T-helper 1 cell (primary cell): ENCODE measurements at regions not wholly inside any gene's neighbourhood (a gene's known extent, or its start where the extent isn't known, plus 50 kb on each side); places are given as distances from the start of the nearest gene placed in this dataset.

Experiments used
- DNase-seq, 5 donors: peaks; one replicate each; pipeline ENCODE4 v3.0.0-alpha.2; 2012 to 2020

DNA sequence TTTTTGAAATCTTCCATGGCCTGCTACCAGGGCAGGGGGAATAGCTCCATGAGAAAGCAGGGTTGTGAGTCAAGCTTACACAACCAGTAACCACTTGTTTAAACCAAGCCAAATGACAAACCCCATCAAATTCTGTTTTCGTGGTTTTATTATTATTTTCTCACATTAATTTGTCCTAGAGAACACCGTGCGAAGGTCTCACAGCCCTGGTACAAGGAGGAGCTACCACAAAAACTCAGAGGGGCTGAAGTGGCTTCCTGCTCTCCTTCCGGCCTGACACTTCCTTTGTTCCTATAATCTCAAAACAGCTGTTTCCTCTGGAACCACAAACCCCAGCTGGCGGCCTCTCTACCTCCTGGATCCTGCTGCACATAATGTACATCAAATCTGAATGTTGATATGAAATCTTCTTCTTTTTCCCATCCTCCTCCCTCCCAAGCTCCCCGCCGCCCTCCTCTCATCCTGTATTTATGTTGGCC, 375.9 kb downstream of the MCTP2 start:
- peak in 1 of 5 donors; percentile 39 for DNase-seq

DNA sequence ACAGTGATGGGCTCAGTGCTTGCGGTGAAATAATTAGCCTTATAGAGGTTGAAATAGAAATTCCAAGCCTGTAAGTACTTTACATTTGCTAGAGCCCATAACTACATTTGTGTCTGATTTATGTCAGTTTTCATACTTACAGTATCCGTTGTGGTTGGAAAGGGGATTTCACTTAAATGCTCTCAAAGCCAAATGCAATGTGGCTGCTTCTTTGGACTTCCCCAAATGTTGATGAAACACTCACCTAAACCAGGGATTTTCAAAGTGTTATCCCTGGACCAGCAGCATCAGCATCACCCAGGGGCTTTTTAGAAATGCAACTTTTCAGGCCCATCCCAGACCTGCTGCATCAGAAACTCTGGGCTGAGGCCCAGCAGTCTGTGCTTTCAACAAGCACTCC, 378.7 kb downstream of the MCTP2 start:
- DNase-seq = peak in 1 of 5 donors; percentile 12

DNA sequence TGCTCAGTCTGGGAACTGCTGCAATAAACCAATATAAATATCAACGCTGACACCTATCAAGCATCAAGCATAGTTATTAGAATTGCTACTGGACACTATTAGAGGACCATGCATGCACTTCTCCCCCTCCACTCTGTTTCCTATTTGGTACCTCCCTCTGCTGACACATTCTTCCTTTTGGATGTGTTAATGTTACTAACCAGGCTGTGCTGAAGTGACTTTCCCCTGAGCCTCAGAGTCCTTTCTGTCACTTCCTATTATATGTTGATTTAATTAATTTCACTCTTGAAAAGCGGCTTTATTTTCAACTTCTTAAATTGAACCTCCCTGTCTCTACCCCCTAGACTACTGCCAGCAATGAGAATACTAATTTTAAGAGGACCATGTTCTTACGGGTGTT, 379.1 kb downstream of the MCTP2 start:
- DNase-seq = no peak

DNA sequence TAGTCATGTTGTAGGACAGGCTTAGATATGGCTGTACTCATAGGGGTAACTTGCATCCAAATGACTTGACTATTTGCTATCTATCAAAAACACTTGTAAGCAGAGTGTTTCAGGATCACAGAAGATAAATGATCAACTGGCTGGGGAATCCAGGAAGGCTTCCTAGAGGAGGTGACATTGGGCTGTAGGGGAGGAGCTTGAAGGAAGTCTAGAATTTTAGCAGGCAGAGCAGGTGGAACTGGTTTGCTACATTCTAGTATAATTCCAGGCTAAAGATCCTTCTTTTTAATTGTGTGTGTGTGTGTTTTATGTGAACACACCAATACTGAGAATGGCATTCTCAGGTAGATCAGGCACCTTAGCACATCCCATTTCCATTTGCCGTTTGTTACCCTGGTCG, 380.3 kb downstream of the MCTP2 start:
- no peak for DNase-seq

DNA sequence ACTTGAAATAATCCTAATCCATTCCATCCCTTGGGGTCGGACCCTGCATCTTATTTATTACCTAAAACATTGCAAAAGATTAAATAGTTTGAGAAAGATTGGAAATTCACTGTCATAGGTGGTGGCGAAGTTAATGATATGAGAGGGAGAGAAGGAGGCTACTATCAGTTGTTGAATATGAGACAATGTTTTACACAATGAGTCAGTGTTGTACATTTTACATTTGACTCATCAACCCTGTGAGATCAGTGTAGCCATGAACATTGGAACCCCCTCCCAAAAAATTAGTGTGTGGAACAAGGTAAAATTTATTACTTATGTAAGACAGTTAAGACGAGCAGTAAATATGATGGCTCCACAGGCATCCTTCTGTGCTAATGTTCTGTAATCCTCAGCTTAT, 384.3 kb downstream of the MCTP2 start:
- no peak for DNase-seq

DNA sequence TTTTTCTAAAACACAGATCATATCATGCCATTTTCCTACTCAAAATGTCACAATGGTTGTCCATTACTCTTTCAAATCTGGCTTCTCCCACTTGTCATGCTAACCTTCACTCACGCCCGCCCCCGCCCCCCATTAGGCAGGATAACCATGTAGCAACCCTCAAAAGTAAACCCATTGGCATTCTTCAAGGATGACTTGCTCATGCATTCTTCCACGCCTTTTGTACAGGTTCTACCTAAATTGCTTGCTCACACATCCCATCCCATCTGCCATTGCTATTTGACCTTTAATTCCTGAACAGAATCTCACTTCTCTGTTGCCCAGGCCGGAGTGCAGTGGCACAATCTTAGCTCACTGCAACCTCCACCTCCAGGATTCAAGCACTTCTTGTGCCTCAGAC, 389.3 kb downstream of the MCTP2 start:
- DNase-seq = no peak

DNA sequence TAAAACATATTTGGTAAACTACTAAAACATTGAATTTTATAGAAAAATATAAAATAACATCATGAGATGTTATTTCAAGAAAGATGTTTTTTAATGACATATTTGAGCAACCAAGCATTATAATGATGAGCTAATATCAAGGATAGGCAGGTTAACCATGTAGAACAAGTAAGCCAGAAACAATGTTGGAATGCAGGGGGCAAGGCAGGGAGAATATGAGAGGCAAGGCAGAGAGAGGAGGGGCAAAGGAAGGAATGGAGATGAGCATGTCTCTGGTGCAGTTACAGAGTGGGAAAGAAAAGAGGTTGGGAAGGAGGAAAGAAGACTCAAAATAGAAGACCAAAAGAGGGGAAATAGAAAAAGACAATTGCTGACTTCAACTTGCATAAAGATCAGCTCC, 390.4 kb downstream of the MCTP2 start:
- DNase-seq = no peak

DNA sequence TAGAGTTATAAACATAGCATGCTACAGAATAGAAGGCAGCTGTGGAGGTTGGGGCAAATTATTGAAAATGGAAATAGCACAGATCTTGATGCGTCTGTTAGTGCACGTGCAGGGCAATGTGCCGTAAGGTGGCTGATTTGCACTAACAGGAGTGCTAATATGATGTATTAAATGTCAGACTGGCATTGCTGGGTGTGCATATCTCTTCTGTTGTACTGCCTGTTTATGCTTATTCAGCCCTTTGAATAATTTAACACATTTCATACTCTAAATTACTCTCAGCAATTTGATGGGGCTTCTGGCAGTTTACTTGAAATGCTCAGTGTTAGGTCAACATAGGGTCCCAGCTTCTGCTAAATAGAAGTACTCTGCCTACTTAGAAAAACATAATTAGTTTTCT, 395.6 kb downstream of the MCTP2 start:
- DNase-seq = no peak

DNA sequence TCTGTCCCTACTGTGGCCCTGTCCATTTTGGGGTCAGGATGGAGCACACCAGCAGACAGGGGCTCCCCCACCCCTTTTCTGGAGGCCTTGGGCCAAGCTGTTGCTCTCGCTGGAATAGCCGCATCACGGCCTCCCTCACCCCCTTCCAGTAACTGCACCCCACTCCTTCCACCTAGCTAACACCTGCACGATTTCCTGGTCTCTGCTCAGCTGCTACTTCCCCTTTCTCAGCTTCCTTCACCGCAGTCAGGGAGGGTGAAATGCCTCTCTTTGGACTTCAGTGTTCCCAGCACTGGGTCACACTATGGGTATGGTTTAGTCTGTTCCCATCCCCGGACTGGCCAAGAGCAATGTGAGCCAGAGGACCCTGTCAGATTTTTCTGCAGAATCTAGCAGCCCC, 400.2 kb downstream of the MCTP2 start:
- peak in 1 of 5 donors; percentile 7 for DNase-seq

DNA sequence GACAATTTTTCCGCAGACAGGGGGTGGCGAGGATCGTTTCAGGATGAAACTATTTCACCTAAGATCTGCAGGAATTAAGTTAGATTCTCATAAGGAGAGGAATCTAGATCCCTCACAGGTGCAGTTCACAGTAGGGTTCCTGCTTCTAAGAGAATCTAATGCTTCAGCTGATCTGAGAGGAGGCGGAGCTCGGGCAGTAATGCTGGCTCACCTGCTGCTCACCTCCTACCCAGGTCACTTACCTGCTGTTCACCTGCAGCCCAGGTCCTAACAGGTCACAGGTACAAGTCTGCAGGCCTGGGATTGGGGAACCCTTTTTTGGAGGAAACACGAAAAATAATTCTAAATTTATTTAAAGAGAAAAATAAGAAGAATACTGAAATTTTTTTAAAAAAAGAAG, 406.8 kb downstream of the MCTP2 start:
- no peak for DNase-seq

DNA sequence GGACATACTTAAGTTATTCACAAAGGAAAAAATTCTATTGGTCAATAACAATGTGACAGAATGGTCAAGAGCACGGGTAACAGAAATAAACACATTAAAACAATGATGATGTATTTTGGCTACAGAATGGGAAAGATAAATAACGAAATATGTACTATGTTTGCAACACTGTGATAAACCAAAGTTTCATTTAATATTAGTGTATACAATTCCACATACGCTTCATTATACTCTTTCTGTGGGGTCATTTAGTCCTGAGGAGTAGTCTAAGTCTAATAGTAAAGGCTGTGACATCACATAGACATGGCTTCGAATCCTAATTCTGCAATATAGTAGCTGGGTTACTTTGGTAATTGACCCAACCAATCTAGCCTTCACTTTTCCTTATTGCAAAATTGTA, 408.3 kb downstream of the MCTP2 start:
- DNase-seq = no peak

DNA sequence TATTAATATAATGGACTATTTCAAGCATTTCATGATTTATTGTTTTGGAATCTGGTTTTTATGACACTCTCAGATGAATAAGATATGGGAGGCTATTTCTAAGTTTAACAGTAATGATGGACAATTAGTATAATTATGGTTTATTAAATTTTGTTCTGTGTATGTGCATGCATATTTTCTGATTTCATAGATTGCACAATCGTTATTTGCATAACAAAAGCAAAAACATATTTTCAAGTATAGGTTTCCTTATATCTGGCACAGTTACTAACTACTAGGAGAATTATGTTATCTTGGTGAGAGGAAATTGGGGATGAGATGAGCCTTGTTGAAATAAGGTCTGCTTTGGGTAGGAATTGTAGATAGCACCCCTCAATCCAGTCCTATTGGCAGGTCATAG, 413.1 kb downstream of the MCTP2 start:
- DNase-seq = no peak

DNA sequence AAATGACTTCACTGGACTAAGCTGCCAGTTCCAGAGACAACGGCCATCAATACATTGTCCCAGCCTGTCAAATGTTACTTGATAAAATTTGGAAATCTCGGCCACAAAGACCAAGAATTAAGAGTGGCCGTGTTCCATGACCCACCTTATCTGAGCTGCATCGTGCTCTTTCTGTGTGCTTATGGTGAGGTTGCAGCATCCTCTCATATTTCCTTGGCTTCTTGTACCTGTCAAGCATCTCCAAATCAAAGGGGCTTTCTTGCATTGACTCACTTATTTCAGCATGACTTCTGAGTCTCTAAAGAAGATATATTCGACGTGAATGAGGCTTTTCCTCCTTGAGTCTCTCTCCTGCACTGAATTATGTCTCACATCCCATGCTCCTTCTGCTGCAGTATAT, 421.7 kb downstream of the MCTP2 start:
- DNase-seq = no peak

DNA sequence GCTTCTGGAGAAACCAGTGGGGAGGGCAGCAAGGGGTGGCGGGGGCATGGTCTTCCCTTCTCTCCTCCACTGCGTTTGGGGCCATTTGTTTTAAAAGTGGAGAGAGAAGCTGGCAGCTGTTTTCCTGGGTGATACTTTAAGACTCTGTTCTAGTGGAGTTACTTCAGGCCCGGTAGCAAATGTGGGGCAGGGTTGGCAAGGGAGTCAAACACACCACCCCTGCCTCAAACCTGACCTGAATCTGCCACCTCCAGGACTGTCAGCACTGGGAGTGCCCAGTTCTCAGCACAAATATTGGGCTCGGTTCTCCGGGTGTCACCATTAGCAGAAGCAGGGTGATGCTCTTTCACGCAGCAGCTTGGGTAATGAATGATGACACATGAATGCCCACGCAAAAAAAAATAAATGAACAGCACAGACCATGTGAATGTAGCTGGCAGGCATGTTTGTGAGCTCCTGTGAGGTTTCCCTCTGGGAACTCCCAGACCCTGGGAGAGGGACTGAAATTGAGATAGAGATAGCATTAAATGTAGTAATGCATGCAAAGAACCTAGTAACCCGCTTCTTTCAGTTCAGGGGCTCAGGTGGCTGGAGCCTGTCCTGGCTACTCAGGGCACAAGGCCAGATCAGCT, 424.0 kb downstream of the MCTP2 start:
- DNase-seq = no peak

DNA sequence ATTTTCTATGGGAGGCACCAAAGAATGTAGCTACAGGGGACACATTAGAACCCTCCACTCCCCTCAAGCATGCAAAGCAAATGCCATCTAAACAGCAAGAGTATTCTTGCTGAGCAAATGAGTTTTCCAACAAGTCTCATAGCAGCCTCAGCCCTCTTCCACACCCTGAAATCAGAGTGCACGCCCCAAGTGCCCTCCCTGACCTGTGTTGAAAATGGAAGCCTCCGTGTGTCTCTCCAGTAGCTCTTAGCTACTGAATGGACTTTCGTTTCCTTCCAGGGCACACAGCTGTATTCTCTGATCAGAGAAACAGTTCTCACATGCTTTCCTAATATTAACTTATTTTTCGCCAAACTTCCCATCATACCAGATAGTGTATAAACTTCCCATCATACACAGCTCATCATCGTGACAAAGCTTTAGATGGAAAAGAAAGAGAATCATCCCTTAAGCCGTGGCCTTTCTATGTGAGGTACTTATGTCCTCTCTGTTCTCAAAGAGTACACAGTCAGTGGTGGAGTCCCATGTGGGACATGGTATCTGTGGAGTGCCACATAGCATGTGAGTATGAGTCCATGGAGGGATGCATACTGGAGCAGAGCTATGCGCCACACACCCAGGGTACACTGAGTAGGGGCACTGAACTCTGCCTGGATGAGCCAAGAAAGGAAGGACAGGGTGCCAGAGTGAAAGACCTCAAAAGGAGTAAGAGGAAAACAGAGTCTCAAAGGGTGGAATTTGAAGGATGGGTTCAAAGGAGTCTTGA, 434.5 kb downstream of the MCTP2 start:
- DNase-seq = no peak

DNA sequence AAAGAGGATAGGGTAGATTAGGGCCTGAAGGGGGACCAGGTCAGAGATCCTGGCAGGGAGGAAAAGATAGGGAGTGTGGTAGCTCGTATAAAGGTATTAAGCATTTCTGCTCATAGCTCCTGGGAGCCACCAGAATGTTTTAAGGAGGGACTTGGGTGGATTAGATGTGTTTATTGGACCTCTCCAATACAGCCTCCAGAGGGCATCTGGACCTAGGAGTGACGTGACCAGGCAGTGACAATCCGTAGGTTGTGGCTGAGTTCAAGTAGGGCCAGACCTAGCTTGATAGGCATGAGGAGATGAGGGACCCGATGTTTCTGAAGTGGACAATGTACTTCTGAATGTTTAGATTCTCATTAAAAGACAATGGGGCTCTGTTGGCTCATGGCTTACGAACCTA, 435.2 kb downstream of the MCTP2 start:
- DNase-seq = no peak

DNA sequence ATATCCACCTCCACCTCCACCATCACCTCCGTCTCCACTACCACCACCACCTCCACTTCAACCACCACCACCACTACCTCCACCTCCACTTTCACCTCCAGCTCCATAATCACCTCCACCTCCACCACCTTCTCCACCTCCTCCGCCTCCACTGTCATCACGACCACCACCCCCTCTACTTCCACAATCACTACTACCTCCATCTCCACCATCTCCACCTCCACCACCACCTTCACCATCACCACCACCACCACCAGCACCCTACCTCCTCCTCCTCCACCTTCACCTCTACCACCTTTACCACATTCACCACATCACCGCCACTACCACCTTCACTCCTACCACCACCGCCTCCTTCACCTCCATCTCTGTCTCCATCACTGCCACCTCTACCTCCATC, 435.7 kb downstream of the MCTP2 start:
- no peak for DNase-seq

DNA sequence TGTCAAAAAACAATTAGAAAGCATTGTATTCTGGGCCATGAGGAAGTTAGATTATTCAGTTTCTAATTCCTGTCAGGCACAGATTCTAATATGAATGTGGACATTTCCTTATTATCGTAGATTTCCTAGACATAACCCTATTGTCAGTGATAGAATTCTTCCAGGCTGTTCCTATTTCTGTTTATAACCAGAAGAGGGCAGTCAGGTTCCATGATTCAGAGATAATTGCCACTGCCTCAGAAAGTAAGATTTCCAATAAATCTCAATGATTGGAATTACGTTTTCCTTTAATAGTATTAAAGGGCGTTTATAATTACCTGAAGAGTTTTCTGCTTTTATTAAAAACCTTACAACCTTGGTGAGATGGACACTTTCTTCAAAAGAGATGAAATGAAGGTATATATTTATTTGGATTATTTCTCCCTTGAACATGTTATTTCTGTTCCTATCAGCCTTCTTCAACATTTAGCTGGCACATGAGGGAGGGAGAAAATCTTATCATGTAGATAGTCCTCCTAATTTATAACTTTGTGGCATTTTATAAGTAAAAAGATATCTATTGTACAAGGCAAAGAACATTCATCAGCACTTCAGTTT, 439.2 kb downstream of the MCTP2 start:
- DNase-seq = no peak

DNA sequence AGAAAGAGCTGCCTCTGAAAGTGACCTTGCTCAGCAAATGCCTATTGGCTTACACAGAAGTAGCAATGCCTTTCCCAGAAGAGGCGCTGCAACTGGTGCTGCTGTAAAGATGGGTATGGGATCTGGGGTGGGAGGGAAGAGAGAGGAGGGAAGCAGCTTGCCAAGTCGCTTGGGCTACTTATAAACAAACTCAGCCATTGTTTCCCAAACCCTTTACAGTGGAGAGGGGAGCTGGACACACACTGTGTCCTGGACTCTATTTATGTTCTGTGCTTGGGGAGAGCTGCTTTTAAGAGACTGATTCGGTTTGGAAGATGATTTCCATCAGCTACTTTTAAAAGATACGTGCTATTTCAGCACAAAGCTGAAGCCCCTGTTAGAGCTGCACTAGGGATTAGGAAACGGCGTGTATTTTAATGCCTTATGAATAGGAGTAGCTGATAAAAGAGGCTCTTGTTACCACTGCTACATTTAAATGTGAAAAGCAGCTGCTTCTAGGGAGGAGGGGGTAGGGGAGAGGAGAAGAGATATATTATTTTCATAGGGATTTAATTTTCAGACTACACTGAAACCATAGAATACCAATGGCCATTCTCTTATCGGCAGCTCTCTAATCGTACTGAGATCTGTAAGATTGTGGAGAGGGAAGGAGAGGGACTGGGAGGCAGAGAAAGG, 440.6 kb downstream of the MCTP2 start:
- no peak for DNase-seq

DNA sequence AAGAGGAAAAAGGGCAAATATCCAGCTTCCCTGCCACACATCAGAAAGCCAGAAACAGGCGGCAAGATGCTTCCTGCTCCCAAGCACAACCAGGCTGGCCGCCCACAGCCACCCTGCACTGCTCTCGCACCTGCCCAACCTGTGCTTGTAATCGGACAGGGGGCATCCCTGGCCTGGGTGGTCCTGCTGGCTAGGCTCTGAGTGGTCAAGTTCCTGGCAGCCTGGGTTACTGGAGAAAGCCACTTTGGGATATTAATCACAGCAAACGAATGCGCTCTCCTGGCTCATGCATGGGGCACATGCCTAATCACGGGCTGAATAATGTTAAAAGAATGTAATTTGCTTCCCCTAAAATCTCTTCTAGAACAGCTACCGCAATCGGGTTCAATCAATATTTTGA, 442.4 kb downstream of the MCTP2 start:
- no peak for DNase-seq

DNA sequence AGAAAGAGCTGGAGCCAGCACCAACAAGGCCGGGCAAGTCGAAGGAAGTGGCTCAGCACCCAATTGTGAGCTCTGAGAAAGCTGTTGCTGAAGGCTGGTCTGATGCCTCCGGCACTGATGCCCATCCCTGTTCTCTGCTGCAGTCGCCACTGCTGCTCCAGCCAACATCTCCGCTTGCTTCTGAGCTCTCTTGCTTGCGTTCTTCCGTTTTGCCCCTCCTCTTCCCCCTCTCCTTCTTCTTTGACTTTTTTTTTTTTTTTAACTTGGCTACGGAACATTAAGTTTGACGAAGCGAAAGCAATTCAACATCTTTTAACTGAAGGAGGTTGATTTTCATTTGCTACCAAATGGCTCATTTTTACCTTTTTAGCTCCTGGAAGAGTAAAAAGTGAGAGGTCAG, 442.9 kb downstream of the MCTP2 start:
- no peak for DNase-seq

DNA sequence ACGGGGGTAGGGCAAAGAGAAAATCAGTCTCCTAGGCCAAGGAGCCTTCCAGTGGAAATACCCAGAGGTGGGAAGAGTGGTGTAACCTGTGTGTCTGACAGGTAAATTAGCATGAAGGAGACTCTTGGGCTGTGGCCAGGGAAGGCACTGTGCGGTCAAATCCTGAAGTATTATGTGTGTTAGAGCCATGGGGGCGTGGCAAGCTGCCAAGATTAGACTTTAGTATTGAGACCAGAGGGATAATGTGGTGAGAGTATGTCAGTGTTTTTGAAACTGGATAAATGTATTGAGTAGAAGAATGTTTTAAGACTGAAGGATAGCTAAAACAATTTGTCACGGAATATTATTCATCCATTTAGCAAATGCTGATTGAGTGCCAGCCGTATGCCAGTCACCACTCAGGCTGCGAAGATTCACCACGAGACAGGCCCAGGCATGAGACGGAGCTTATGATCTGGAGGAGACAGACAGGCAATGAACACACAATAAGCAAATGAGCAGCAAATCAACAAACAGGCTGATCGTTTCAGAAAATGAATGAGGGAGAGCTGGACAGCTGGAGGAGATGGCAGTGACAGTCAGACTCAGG, 445.9 kb downstream of the MCTP2 start:
- DNase-seq = no peak

DNA sequence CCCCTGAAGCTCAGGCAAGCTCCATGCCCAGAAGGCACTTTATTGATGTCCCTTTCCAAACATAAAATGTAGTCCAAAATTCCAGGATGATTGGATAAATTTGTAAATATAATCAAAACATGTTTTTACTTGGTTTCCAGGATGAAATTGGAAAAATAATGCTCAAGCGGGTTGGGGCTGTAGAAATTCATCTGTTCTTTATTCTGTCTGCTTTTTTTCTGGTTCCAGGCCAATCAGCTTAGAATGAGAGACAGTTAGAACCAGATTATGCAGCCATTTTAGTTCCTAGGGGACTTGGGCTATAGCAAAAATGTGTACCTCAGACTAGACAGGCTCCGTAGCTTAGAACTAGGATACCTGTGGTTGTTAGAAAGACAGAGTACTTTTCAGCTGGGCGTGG, 450.8 kb downstream of the MCTP2 start:
- no peak for DNase-seq
